Thyroid gland (tissue), 4 donors: ENCODE measurements at regions not wholly inside any gene's neighbourhood (a gene's known extent, or its start where the extent isn't known, plus 50 kb on each side); places are given as distances from the start of the nearest gene placed in this dataset.

Experiments
- DNase-seq, 2 donors: peaks; one replicate each; pipeline ENCODE4 v3.0.0-alpha.2; 2019
- H3K27ac ChIP-seq, 3 donors: fragments of 200-600 bp; sonication (generic); 1 replicate in 2 of 3; 2 replicates in 1 of 3; pipeline ENCODE4 v1.5.1; 2016 to 2019; ENCODE audit warnings: mild to moderate bottlenecking in 1 of 3, moderate library complexity in 1 of 3
- H3K27me3 ChIP-seq: fragments of 200-600 bp; sonication (generic); one replicate; pipeline ENCODE4 v1.5.1; 2019
- H3K36me3 ChIP-seq, 2 donors: fragments of 200-600 bp; sonication (generic); one replicate each; pipeline ENCODE4 v1.5.1; 2016 to 2019
- H3K4me1 ChIP-seq, 2 donors: fragments of 200-600 bp; sonication (generic); one replicate each; pipeline ENCODE4 v1.5.1; 2017 to 2019
- H3K4me3 ChIP-seq, 3 donors: fragments of 200-600 bp; sonication (generic); replicated peaks in 1 of 3; 1 replicate in 2 of 3; 2 replicates in 1 of 3; pipeline ENCODE4 v1.5.1; 2016; ENCODE audit warnings: mild to moderate bottlenecking in 1 of 3
- H3K9me3 ChIP-seq: fragments of 200-600 bp; sonication (generic); one replicate; pipeline ENCODE4 v1.5.1; 2017
- POLR2A ChIP-seq, 2 donors: fragments of 450-650 bp; IDR thresholded peaks; one replicate each; pipeline ENCODE4 v1.6.1; 2017; ENCODE audit warnings: antibody characterized with exemption in 2 of 2, mild to moderate bottlenecking in 2 of 2, moderate library complexity in 1 of 2
- WGBS, 2 donors: methylation state at CpG; one replicate each; pipeline ENCODE4 v1.1.5; 2017; 5-methylcytosine and 5-hydroxymethylcytosine counted together
- intact Hi-C: fragments of 100-400 bp; cut with DNase I; formaldehyde crosslinking; loops from one replicate; pipeline ENCODE4 v1.15.1; 2023
- TF ChIP-seq, protein P1 (sequence below), 6 experiments: fragments of 200-600 bp in 3 of 6; fragments of 450-650 bp in 3 of 6; sonication (generic) in 3 of 6; IDR thresholded peaks; one replicate each; pipeline ENCODE4 v1.5.1; 2016 to 2019; ENCODE audit warnings: antibody characterized with exemption in 6 of 6, mild to moderate bottlenecking in 2 of 6, inconsistent platforms in 1 of 6, moderate library complexity in 1 of 6

DNA sequence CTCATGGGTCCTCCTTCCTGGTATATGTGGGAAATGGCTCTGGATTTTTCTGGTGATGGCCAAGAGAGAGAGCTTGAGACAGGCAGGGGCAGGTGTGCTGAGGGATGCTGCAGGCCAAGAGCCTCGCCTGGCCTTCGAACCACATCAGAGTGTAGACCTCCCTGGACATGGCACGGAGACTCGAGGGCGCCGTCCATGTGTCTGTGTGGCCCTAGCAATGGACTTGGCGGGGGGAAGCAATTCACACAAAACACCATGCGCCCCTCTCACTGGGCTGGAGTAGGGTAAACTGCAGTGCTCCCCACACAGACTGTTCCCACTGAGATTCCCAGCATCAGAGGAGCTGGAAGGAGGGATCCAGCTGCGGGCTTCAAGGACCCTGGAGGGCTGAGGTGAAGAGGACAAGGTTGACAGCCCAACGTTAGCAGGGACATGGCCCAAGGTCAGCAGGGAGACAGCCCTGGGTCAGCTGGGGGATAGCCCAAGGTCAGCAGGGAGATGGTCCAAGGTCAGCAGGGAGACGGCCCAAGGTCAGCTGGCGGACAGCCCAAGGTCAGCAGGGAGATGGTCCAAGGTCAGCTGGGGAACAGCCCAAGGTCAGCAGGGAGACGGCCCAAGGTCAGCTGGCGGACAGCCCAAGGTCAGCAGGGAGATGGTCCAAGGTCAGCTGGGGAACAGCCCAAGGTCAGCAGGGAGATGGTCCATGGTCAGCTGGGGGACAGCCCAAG lies 75.4 kb upstream of the HDAC4 start:
- H3K36me3 ChIP-seq, result no peaks in the 10 kb centered on the region
- no peak overlapping the region for H3K27ac ChIP-seq
- no peak for TF ChIP-seq POLR2A (IDR thresholded peaks at IDR 0.05)
- TF ChIP-seq, protein P1, sequence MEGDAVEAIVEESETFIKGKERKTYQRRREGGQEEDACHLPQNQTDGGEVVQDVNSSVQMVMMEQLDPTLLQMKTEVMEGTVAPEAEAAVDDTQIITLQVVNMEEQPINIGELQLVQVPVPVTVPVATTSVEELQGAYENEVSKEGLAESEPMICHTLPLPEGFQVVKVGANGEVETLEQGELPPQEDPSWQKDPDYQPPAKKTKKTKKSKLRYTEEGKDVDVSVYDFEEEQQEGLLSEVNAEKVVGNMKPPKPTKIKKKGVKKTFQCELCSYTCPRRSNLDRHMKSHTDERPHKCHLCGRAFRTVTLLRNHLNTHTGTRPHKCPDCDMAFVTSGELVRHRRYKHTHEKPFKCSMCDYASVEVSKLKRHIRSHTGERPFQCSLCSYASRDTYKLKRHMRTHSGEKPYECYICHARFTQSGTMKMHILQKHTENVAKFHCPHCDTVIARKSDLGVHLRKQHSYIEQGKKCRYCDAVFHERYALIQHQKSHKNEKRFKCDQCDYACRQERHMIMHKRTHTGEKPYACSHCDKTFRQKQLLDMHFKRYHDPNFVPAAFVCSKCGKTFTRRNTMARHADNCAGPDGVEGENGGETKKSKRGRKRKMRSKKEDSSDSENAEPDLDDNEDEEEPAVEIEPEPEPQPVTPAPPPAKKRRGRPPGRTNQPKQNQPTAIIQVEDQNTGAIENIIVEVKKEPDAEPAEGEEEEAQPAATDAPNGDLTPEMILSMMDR (IDR thresholded peaks at IDR 0.05), result no peak
- no peaks in the 10 kb centered on the region for H3K27me3 ChIP-seq
- DNase-seq, result no peak
- H3K4me3 ChIP-seq, result no peak overlapping the region
- H3K9me3 ChIP-seq, result no peaks in the 10 kb centered on the region
- WGBS, 2 donors, result 91 to 94% methylated on average over 8 to 14 of the region's 14 CpGs
- no peaks in the 10 kb centered on the region for H3K4me1 ChIP-seq
- intact Hi-C loops, result no loop called here

DNA sequence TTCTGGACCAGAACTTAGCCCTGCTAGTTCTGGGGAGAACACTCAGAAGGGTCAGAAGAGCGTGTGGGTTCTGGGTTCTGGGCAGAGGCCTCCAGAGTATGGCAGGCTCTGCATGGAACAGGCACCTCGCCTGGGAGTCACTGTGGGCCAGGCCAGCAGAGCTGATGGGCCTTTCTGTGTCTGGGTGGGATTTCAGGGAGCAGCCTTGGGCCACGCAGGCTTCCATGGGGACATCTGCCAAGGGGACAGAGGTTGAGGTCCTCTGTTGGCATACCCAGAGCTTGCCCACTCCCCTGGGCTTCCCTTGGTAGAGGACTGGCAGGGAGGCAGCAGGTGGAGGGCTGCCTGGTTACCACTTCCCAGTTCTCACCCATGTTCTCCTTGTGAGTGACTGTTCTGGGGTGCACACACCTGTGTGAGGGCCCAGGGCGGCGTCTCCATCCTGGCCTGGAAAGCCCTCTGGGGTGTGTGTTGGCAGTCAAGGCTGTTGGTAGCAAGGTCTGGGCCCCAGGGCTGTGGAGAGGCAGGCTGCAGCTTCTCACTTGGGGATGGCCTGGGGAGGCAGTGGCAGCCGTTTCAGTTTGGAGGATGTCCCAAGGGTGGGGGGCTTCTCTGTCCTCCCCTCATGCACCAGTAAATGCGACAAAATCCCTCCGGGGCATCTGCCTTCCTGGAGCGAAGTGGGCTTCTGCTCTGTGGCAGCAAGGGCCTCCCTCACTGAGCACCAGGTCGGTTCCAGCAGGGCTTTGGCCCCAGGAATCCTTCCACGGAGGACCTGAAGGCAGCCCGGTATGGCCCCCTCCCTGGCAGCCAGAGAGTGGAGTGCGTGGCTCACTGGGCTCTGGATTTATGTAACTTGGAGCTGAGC lies 74.6 kb upstream of the HDAC4 start:
- TF ChIP-seq POLR2A (IDR thresholded peaks at IDR 0.05), result no peak
- TF ChIP-seq, protein P1 (IDR thresholded peaks at IDR 0.05), result no peak
- WGBS, 2 donors, result 71 to 81% methylated on average over 11 to 12 of the region's 13 CpGs
- Histone ChIP-seq H3K4me1 (no peaks in the 10 kb centered on the region), H3K27ac (no peak overlapping the region), H3K4me3 (no peak overlapping the region), H3K27me3 (no peaks in the 10 kb centered on the region), H3K36me3 (no peaks in the 10 kb centered on the region), H3K9me3 (no peaks in the 10 kb centered on the region)
- intact Hi-C loops, result no loop called here
- no peak for DNase-seq

DNA sequence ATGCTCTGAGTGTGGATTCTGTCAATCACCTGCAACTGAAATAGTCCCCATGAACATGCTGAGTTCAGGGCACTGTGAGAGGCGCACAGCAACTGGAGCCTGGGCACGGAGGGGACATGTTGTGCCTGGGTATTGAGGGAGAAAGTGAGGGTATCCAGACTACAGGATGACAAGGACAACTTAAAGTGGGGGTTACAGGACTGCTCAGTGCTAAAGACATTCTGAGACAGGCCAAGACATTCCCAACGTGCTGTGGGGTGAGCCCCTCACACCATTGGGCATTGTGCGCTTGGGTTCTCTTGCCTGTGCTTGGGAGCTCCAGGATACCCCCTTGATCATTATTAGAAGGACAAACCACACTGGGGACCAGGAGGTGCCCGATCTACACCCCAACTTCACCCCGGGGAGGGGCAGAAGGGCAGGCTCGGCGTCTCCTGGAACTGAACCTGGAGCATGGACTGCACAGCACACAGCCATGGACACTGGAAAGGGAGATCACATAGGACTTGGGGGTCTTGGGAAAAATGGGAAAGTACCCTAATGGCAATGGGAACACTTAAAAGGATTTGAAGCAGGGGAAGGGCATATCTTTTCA lies 72.5 kb upstream of the HDAC4 start:
- no peak for DNase-seq
- H3K27ac ChIP-seq, result no peak overlapping the region
- no peaks in the 10 kb centered on the region for H3K9me3 ChIP-seq
- TF ChIP-seq POLR2A (IDR thresholded peaks at IDR 0.05), result no peak
- TF ChIP-seq, protein P1 (IDR thresholded peaks at IDR 0.05), result no peak
- no peak overlapping the region for H3K4me3 ChIP-seq
- intact Hi-C loops, result no loop called here
- H3K36me3 ChIP-seq, result no peaks in the 10 kb centered on the region
- H3K4me1 ChIP-seq, result no peaks in the 10 kb centered on the region
- no peaks in the 10 kb centered on the region for H3K27me3 ChIP-seq
- 87 to 94% methylated on average over 8 of the region's 8 CpGs for WGBS, 2 donors

DNA sequence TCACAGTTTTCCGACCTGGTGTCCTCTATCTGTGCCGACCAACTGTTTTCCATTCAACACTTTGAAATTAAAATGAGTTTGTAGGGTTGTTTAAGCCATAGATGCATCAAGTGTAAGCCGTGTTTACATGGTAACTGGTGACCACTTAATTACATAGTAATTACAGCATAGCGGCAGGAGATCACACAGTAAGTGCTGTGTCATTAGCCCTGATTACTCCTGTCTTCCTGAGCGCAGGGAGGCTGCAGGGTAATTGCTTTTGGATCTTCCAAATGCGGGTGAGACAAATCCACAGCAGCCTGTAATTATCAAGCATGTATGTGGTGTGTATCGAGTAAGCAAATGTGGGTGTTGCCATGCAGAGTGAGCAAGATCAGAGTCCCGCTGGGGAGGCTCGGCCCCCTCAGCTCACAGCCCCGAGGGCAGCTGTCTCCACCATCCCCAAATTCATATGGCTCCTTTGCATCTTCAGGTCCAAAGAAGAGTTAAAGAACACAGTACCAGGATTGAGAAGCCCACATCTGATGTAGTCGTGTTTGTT lies 71.5 kb upstream of the HDAC4 start:
- H3K27me3 ChIP-seq, result no peaks in the 10 kb centered on the region
- intact Hi-C loops, result no loop called here
- H3K9me3 ChIP-seq, result no peaks in the 10 kb centered on the region
- H3K4me3 ChIP-seq, result no peak overlapping the region
- H3K36me3 ChIP-seq, result no peaks in the 10 kb centered on the region
- no peak for DNase-seq
- no peak overlapping the region for H3K27ac ChIP-seq
- 55 to 58% methylated on average over 10 to 11 of the region's 11 CpGs for WGBS, 2 donors
- TF ChIP-seq POLR2A (IDR thresholded peaks at IDR 0.05), result no peak
- TF ChIP-seq, protein P1 (IDR thresholded peaks at IDR 0.05), result no peak
- H3K4me1 ChIP-seq, result no peaks in the 10 kb centered on the region
